ENCODE measurements at regions not wholly inside any gene's neighbourhood (a gene's known extent, or its start where the extent isn't known, plus 50 kb on each side); places are given as distances from the start of the nearest gene placed in this dataset.

DNA sequence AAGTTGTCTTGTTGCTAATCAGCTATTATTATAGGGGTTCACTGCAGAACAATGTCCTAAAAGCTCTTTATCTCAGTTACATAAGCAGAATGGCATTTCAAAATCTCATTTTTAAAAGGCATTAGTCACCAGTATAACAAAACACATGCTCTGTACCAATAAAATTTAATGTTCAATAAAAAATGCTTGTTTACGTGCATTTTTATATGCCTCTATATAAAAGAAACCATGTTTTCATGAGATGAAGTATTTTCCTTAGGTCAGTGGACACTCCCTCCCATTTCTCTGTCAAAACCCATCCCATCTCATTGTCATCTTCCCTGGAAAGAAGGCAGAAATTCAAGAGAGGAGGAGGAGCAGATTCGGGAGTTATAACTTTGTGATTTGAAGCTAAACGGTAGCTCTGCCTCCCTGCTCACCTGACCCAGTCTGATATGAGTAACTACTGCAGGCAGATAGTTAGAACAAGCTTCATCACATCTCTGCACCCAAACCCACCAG is 231.9 kb upstream of the SIX2 start:
- 35 to 48% (median 38%) methylated on average over 3 of the region's 3 CpGs for WGBS, 4 donors
- no peaks in the 10 kb centered on the region for H3K27me3 ChIP-seq
- H3K4me1 ChIP-seq (replicated peaks in 1 of 2), result peaks cover 0 to 15% of the 10 kb centered on the region in 2 donors
- no peak overlapping the region for H3K4me3 ChIP-seq
- no peak overlapping the region for H3K27ac ChIP-seq
- no peaks in the 10 kb centered on the region for H3K9me3 ChIP-seq (replicated peaks in 1 of 3)
- DNase-seq, result no peak
- no peak for TF ChIP-seq POLR2A (IDR thresholded peaks at IDR 0.05)
- TF ChIP-seq, protein P1, sequence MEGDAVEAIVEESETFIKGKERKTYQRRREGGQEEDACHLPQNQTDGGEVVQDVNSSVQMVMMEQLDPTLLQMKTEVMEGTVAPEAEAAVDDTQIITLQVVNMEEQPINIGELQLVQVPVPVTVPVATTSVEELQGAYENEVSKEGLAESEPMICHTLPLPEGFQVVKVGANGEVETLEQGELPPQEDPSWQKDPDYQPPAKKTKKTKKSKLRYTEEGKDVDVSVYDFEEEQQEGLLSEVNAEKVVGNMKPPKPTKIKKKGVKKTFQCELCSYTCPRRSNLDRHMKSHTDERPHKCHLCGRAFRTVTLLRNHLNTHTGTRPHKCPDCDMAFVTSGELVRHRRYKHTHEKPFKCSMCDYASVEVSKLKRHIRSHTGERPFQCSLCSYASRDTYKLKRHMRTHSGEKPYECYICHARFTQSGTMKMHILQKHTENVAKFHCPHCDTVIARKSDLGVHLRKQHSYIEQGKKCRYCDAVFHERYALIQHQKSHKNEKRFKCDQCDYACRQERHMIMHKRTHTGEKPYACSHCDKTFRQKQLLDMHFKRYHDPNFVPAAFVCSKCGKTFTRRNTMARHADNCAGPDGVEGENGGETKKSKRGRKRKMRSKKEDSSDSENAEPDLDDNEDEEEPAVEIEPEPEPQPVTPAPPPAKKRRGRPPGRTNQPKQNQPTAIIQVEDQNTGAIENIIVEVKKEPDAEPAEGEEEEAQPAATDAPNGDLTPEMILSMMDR (IDR thresholded peaks at IDR 0.05), result no peak
- intact Hi-C loops (cut with DNase I), result no loop called here
- no peaks in the 10 kb centered on the region for H3K36me3 ChIP-seq (replicated peaks in 1 of 2)

DNA sequence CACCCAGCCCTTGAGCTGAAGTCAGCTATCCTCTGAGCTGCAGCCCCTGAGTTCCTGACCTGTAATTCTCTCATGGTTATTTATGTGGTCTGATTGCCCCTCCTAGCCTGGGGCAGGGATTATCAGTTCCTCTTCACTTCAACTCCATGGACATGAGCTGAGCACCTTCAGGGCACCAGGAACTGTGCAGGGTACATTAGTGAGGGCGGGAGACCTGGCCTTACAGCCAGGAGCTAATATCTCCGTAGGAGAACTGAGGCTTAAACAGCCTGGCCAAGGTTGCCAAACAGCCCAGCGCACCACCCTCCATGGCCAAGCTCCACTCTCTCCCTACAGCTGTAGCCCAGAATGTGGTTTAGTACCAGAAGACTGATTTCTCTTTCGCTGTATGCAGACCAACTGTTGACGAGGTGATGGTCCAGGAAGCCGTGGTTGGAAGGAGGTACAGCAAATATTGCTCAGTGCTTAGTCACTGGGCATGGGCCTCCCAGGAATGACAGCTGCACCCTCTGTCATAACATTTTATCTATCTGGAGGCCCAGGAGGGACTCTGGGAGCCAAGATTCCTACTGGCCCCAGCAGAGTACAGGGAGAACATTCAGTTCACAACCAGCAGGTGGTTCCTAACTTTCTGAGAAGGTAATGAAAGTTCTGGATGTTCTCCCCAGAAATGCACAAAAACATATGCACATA is 228.7 kb upstream of the SIX2 start:
- no peak overlapping the region for H3K4me3 ChIP-seq
- H3K9me3 ChIP-seq (replicated peaks in 1 of 3), result no peaks in the 10 kb centered on the region
- TF ChIP-seq, protein P1 (IDR thresholded peaks at IDR 0.05), result no peak
- no peak for TF ChIP-seq POLR2A (IDR thresholded peaks at IDR 0.05)
- peak in 2 of 7 donors; percentile 7 to 28 for DNase-seq
- H3K4me1 ChIP-seq (replicated peaks in 1 of 2), result peaks cover 0 to 15% of the 10 kb centered on the region in 2 donors
- WGBS, 4 donors, result 63 to 76% (median 72%) methylated on average over 3 to 6 of the region's 6 CpGs
- intact Hi-C loops (cut with DNase I), result no loop called here
- no peaks in the 10 kb centered on the region for H3K36me3 ChIP-seq (replicated peaks in 1 of 2)
- H3K27me3 ChIP-seq, result no peaks in the 10 kb centered on the region
- no peak overlapping the region for H3K27ac ChIP-seq

DNA sequence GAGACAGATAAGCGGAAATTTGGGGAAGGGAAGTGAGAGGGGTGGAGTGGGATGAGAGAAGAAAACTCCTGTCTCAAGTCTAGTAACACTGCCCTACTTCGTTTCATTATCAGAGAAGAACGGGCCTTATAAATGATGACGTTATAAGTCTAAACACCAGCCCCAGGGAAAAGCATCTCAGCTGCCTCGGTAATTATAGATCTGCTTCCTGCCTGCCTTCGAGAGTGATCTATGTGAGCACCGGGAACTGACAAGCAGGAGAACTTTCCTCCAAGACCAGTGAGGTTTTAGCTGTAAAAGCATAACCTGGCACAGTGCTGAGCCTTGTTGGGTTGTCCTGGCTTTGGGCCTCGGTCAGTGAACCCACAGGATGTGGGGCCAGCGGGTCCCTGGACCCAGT is 227.9 kb upstream of the SIX2 start:
- Histone ChIP-seq H3K4me1 (replicated peaks in 1 of 2) (peaks cover 0 to 15% of the 10 kb centered on the region in 2 donors), H3K27ac (no peak overlapping the region), H3K9me3 (replicated peaks in 1 of 3) (no peaks in the 10 kb centered on the region), H3K4me3 (no peak overlapping the region), H3K27me3 (no peaks in the 10 kb centered on the region), H3K36me3 (replicated peaks in 1 of 2) (no peaks in the 10 kb centered on the region)
- intact Hi-C loops (cut with DNase I), result no loop called here
- no peak for DNase-seq
- TF ChIP-seq POLR2A (IDR thresholded peaks at IDR 0.05), result no peak
- TF ChIP-seq, protein P1 (IDR thresholded peaks at IDR 0.05), result no peak
- WGBS, 4 donors, result 40 to 62% (median 49%) methylated on average over 7 to 9 of the region's 9 CpGs

DNA sequence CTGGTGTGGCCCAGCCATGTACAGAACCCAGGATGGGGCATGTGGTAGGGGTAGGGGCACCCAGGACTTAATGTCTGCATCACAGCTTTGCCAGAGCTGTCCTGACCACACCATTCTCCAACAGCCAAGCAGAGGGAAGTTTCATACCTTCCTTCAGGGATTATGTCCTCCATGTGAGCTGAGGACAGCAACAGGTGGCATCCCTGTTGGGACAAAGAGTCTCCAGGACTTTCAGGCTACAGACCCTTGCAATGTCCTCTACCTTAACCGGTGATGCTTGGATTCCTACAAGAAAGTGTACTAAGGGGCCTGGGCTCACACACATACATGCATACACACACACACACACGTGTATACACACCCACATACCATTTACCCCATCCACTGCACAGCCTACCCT is 227.0 kb upstream of the SIX2 start:
- TF ChIP-seq POLR2A (IDR thresholded peaks at IDR 0.05), result no peak
- TF ChIP-seq, protein P1 (IDR thresholded peaks at IDR 0.05), result no peak

More for the DNA sequence above, 227.0 kb upstream of the SIX2 start:
- H3K9me3 ChIP-seq (replicated peaks in 1 of 3), result no peaks in the 10 kb centered on the region
- H3K4me1 ChIP-seq (replicated peaks in 1 of 2), result peaks cover 0 to 7% of the 10 kb centered on the region in 2 donors
- intact Hi-C loops (cut with DNase I), result no loop called here
- no peak for DNase-seq
- H3K36me3 ChIP-seq (replicated peaks in 1 of 2), result no peaks in the 10 kb centered on the region
- no peaks in the 10 kb centered on the region for H3K27me3 ChIP-seq
- no peak overlapping the region for H3K4me3 ChIP-seq
- 72 to 83% (median 76%) methylated on average over 2 of the region's 2 CpGs for WGBS, 4 donors
- H3K27ac ChIP-seq, result no peak overlapping the region
